ENCODE measurements at regions not wholly inside any gene's neighbourhood (a gene's known extent, or its start where the extent isn't known, plus 50 kb on each side); places are given as distances from the start of the nearest gene placed in this dataset.

GRCh38 chr6:11908436-11909105 lies 103.5 kb upstream of the HIVEP1 start:
- H3K36me3 ChIP-seq = no peaks in the 10 kb centered on the region
- no peaks in the 10 kb centered on the region for H3K4me1 ChIP-seq
- intact Hi-C loops (cut with DNase I) = no loop called here
- H3K27ac ChIP-seq = no peak overlapping the region
- no peak for DNase-seq
- no peak overlapping the region for H3K9ac ChIP-seq (ENCODE audit: low read depth in 2 of 2, low read length in 2 of 2)
- no peak for TF ChIP-seq CTCF (IDR thresholded peaks at IDR 0.05)
- H3K27me3 ChIP-seq = no peaks in the 10 kb centered on the region
- no peaks in the 10 kb centered on the region for H3K9me3 ChIP-seq
- no peak overlapping the region for H3K4me3 ChIP-seq

GRCh38 chr6:11903645-11904044 lies 108.5 kb upstream of the HIVEP1 start:
- H3K27me3 ChIP-seq = no peaks in the 10 kb centered on the region
- intact Hi-C loops (cut with DNase I) = no loop called here
- no peaks in the 10 kb centered on the region for H3K4me1 ChIP-seq
- H3K36me3 ChIP-seq = no peaks in the 10 kb centered on the region
- H3K9me3 ChIP-seq = no peaks in the 10 kb centered on the region
- H3K4me3 ChIP-seq = no peak overlapping the region
- TF ChIP-seq CTCF (IDR thresholded peaks at IDR 0.05) = no peak
- no peak overlapping the region for H3K27ac ChIP-seq
- no peak overlapping the region for H3K9ac ChIP-seq (ENCODE audit: low read depth in 2 of 2, low read length in 2 of 2)
- no peak for DNase-seq

- no peak for TF ChIP-seq CTCF (IDR thresholded peaks at IDR 0.05)
Observed at GRCh38 chr6:11902527-11902926, 109.6 kb upstream of the HIVEP1 start.

GRCh38 chr6:11900662-11901598 lies 111.2 kb upstream of the HIVEP1 start:
- no peak for TF ChIP-seq CTCF (IDR thresholded peaks at IDR 0.05)
- no peak overlapping the region for H3K9ac ChIP-seq (ENCODE audit: low read depth in 2 of 2, low read length in 2 of 2)
- H3K27me3 ChIP-seq = no peaks in the 10 kb centered on the region
- H3K36me3 ChIP-seq = no peaks in the 10 kb centered on the region
- H3K9me3 ChIP-seq = no peaks in the 10 kb centered on the region
- no peaks in the 10 kb centered on the region for H3K4me1 ChIP-seq
- H3K4me3 ChIP-seq = no peak overlapping the region
- intact Hi-C loops (cut with DNase I) = no loop called here
- no peak for DNase-seq
- H3K27ac ChIP-seq = no peak overlapping the region

More at GRCh38 chr6:11902527-11902926, 109.6 kb upstream of the HIVEP1 start:
- Histone ChIP-seq H3K36me3 (no peaks in the 10 kb centered on the region), H3K27me3 (no peaks in the 10 kb centered on the region), H3K9me3 (no peaks in the 10 kb centered on the region), H3K4me3 (no peak overlapping the region), H3K4me1 (no peaks in the 10 kb centered on the region), H3K9ac (ENCODE audit: low read depth in 2 of 2, low read length in 2 of 2) (no peak overlapping the region), H3K27ac (no peak overlapping the region)
- intact Hi-C loops (cut with DNase I) = no loop called here
- DNase-seq = no peak

- Histone ChIP-seq H3K9me3 (no peaks in the 10 kb centered on the region), H3K36me3 (no peaks in the 10 kb centered on the region), H3K4me3 (no peak overlapping the region), H3K4me1 (no peaks in the 10 kb centered on the region), H3K27me3 (no peaks in the 10 kb centered on the region), H3K27ac (no peak overlapping the region), H3K9ac (ENCODE audit: low read depth in 2 of 2, low read length in 2 of 2) (no peak overlapping the region)
- DNase-seq = no peak
- intact Hi-C loops (cut with DNase I) = no loop called here
- no peak for TF ChIP-seq CTCF (IDR thresholded peaks at IDR 0.05)
Observed at GRCh38 chr6:11899645-11900044, 112.5 kb upstream of the HIVEP1 start.
